OCI-LY7 (cell line): ENCODE measurements at regions not wholly inside any gene's neighbourhood (a gene's known extent, or its start where the extent isn't known, plus 50 kb on each side); places are given as distances from the start of the nearest gene placed in this dataset.

Experiments
- BruUV-seq: library from RNA; stranded (reverse); fragments of 400-500 nt; replicated peaks from 2 replicates; lab custom pipeline; 2021; lab: Mats Ljungman, UMichigan
- CTCF ChIA-PET: fragments of 300-600 bp; sonication (Branson Sonifier 250); formaldehyde crosslinking; loops from one replicate; lab custom pipeline; 2022; ENCODE audit warnings: antibody characterized with exemption; ENCODE audit not compliant: unreplicated experiment; lab: Charles Lee
- POLR2A ChIA-PET: fragments of 300-600 bp; sonication (Branson Sonifier 250); formaldehyde crosslinking; loops from one replicate; lab custom pipeline; 2022; ENCODE audit warnings: antibody characterized with exemption; lab: Charles Lee
- DNase-seq: peaks from one replicate; pipeline ENCODE4 v3.0.0-alpha.2; 2015; ENCODE audit warnings: low spot score
- H2AFZ ChIP-seq: fragments of 200-600 bp; sonication (generic), shearing (Covaris generic); 2 replicates; pipeline ENCODE4 v1.6.1; 2014; ENCODE audit warnings: mild to moderate bottlenecking, antibody characterized with exemption, low read length, moderate library complexity
- H3K27ac ChIP-seq: fragments of 200-600 bp; sonication (generic); 2 replicates; pipeline ENCODE4 v1.5.1; 2014; ENCODE audit warnings: mixed run types, low read depth, mild to moderate bottlenecking, moderate library complexity, low read length, inconsistent platforms; ENCODE audit not compliant: poor library complexity, severe bottlenecking
- H3K36me3 ChIP-seq: fragments of 200-600 bp; sonication (generic); 2 replicates; pipeline ENCODE4 v1.6.1; 2014; ENCODE audit warnings: mild to moderate bottlenecking, antibody characterized with exemption, low read length, moderate library complexity, mixed read lengths; ENCODE audit not compliant: insufficient read depth
- H3K4me1 ChIP-seq: fragments of 200-600 bp; sonication (generic); 2 replicates; pipeline ENCODE4 v1.5.1; 2014; ENCODE audit warnings: mild to moderate bottlenecking, low read length; ENCODE audit not compliant: insufficient read depth, poor library complexity, severe bottlenecking
- H3K4me2 ChIP-seq: fragments of 200-600 bp; sonication (generic); 2 replicates; pipeline ENCODE4 v1.6.1; 2014; ENCODE audit warnings: mild to moderate bottlenecking, low read length
- H3K4me3 ChIP-seq: fragments of 200-600 bp; sonication (generic); 2 replicates; pipeline ENCODE4 v1.5.1; 2014; ENCODE audit warnings: mild to moderate bottlenecking, low read depth, low read length; ENCODE audit not compliant: poor library complexity, severe bottlenecking
- H3K79me2 ChIP-seq: fragments of 200-600 bp; sonication (generic); 2 replicates; pipeline ENCODE4 v1.6.1; 2016; ENCODE audit warnings: low read depth, mild to moderate bottlenecking, low read length, moderate library complexity, mixed read lengths; ENCODE audit not compliant: insufficient read depth
- H3K9me2 ChIP-seq: fragments of 200-600 bp; sonication (generic); 2 replicates; pipeline ENCODE4 v1.6.1; 2016; ENCODE audit warnings: mild to moderate bottlenecking, low read length, mixed read lengths; ENCODE audit not compliant: insufficient read depth
- H3K9me3 ChIP-seq: fragments of 200-600 bp; sonication (generic); 2 replicates; pipeline ENCODE4 v1.6.1; 2014; ENCODE audit warnings: mild to moderate bottlenecking, mixed run types, low read length, mixed read lengths
- H4K20me1 ChIP-seq: fragments of 200-600 bp; sonication (generic); 2 replicates; pipeline ENCODE4 v1.6.1; 2014; ENCODE audit warnings: mild to moderate bottlenecking, antibody characterized with exemption, low read length, moderate library complexity, mixed read lengths; ENCODE audit not compliant: insufficient read depth
- CTCF ChIP-seq: fragments of 200-600 bp; sonication (generic); conservative IDR thresholded peaks from 2 replicates; pipeline ENCODE4 v1.5.1; 2014; ENCODE audit warnings: mild to moderate bottlenecking, antibody characterized with exemption, low read length, moderate library complexity, mixed read lengths
- EZH2phosphoT487 ChIP-seq: fragments of 200-600 bp; sonication (generic); IDR thresholded peaks from 2 replicates; pipeline ENCODE4 v1.6.1; 2018; ENCODE audit warnings: low read depth, borderline replicate concordance, mild to moderate bottlenecking, mixed run types, antibody characterized with exemption, low read length, moderate library complexity, mixed read lengths
- intact Hi-C: fragments of 100-400 bp; cut with micrococcal nuclease; formaldehyde crosslinking; loops from one replicate; pipeline ENCODE4 v1.10.0; 2022; ENCODE audit not compliant: unreplicated experiment

GRCh38 chr9:79131246-79131774 is 440.5 kb upstream of the TLE4 start:
- no peaks in the 10 kb centered on the region for H3K4me1 ChIP-seq
- H2AFZ ChIP-seq = no peak overlapping the region
- intact Hi-C loops = no loop called here
- H3K4me2 ChIP-seq = no peak overlapping the region
- H3K27ac ChIP-seq = no peak overlapping the region
- H3K9me3 ChIP-seq = no peaks in the 10 kb centered on the region
- no TSS peak for BruUV-seq
- no peaks in the 10 kb centered on the region for H3K9me2 ChIP-seq
- POLR2A ChIA-PET = interaction anchor here (0.5 to 1.1 kb wide), 3 partner anchors 186 to 1046 kb away, joined by 3 read pairs; no protein-coding TSS in a partner anchor
- H3K36me3 ChIP-seq = no peaks in the 10 kb centered on the region
- CTCF ChIA-PET = no interaction called here
- DNase-seq = no peak
- no peaks in the 10 kb centered on the region for H3K79me2 ChIP-seq
- H4K20me1 ChIP-seq = no peaks in the 10 kb centered on the region
- no peak overlapping the region for H3K4me3 ChIP-seq
- TF ChIP-seq EZH2phosphoT487 (no peak), CTCF (no peak)

- no peak overlapping the region for H3K27ac ChIP-seq
- H3K79me2 ChIP-seq = no peaks in the 10 kb centered on the region
- no peaks in the 10 kb centered on the region for H3K9me2 ChIP-seq
- H3K4me2 ChIP-seq = no peak overlapping the region
- TF ChIP-seq CTCF (no peak), EZH2phosphoT487 (no peak)
- DNase-seq = no peak
- no TSS peak for BruUV-seq
- H3K36me3 ChIP-seq = no peaks in the 10 kb centered on the region
- H4K20me1 ChIP-seq = no peaks in the 10 kb centered on the region
- ChIA-PET CTCF (no interaction called here), POLR2A (interaction anchor here (0.5 to 1.1 kb wide), 3 partner anchors 186 to 1047 kb away, joined by 3 read pairs; no protein-coding TSS in a partner anchor)
- no peak overlapping the region for H3K4me3 ChIP-seq
- H3K4me1 ChIP-seq = no peaks in the 10 kb centered on the region
- H3K9me3 ChIP-seq = no peaks in the 10 kb centered on the region
- intact Hi-C loops = no loop called here
- no peak overlapping the region for H2AFZ ChIP-seq
Measured at GRCh38 chr9:79131824-79132377, 439.9 kb upstream of the TLE4 start.

GRCh38 chr9:79134654-79135053 is 437.1 kb upstream of the TLE4 start:
- ChIA-PET CTCF (no interaction called here), POLR2A (no interaction called here)
- Histone ChIP-seq H3K4me3 (no peak overlapping the region), H3K4me1 (no peaks in the 10 kb centered on the region), H3K4me2 (no peak overlapping the region), H3K79me2 (no peaks in the 10 kb centered on the region), H4K20me1 (no peaks in the 10 kb centered on the region), H2AFZ (no peak overlapping the region), H3K9me3 (no peaks in the 10 kb centered on the region), H3K36me3 (no peaks in the 10 kb centered on the region), H3K9me2 (no peaks in the 10 kb centered on the region), H3K27ac (no peak overlapping the region)
- intact Hi-C loops = no loop called here
- DNase-seq = peak; percentile 2
- no TSS peak for BruUV-seq
- peak; percentile 51 for TF ChIP-seq CTCF
- no peak for TF ChIP-seq EZH2phosphoT487
